NCI-H524 (cell line): ENCODE measurements at regions not wholly inside any gene's neighbourhood (a gene's known extent, or its start where the extent isn't known, plus 50 kb on each side); places are given as distances from the start of the nearest gene placed in this dataset.

Experiments used
- DNase-seq, 2 experiments: peaks; one replicate each; lab custom pipeline; 2025; lab: John Stamatoyannopoulos, UW

DNA sequence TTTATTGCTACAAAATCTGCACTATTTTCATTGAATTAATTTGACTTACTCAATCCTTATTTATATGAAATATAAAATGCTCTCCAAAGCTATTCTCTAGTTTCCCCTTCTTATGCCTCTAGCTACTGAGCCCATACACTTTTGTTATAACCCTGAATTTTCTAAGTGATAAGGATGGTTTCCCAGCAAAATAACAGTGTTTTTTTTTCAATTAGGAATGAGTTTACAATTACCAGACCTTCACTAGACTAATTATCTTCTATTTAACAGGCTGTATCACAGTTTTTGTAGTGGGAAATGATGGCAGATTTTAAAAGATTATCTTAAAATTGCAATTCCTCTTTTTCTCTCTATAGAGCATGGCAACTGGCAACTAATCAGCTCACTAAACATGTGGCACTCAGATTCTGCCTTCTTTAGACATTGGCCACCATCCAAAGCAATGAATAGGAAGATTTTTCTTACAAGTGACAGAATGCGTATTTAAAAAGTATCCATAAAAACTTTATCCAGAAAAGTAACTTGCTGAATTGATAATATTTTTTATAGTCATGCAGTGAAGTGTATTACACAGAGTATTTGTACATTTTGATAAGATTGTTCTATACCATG lies 585.7 kb upstream of the ZNF608 start:
- peak in 1 of 2 experiments; percentile 30 for DNase-seq

GRCh38 chr5:125333416-125333815 lies 587.0 kb upstream of the ZNF608 start:
- DNase-seq: no peak

GRCh38 chr5:125336401-125336800 lies 590.0 kb upstream of the ZNF608 start:
- DNase-seq: no peak

GRCh38 chr5:125337294-125337693 lies 590.9 kb upstream of the ZNF608 start:
- no peak for DNase-seq

GRCh38 chr5:125338440-125339174 lies 592.2 kb upstream of the ZNF608 start:
- DNase-seq: no peak

DNA sequence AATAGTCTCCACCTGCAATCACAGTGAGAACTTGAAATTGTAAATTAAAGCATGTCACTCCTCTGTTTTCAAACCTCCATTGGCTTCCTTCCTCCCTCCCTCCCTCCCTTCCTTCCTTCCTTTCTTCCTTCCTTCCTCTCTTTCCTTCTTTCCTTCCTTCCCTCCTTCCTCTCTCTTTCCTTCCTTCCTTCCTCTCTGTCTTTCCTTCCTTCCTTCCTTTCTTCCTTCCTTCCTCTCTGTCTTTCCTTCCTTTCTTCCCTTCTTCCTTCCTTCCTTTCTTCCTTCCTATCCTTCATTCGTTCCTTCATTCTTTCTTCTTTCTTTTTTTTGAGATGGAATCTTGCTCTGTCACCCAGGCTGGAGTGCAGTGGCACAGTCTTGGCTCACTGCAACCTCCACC lies 595.0 kb upstream of the ZNF608 start:
- no peak for DNase-seq

- no peak for DNase-seq
Observed at GRCh38 chr5:125343015-125343414, 596.6 kb upstream of the ZNF608 start.

DNA sequence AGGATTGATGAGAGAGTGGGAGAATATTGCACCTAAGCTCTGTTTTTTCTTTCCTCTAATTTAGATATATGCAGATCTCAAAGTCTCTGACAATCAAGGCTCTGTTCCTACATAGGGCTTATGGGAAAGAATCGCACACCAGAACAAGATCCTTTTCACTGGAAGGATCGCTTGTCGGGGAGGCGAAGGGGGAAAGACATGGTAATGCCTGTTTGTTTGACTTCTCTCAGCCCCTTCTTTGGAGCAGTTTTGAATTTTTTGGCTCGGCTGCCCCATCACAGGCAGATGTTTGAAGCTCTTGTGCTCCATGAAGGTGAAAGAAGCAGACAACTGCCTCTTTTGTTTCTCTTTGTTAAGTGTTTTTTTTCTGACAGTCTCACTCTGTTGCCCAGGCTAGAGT lies 599.9 kb upstream of the ZNF608 start:
- DNase-seq: no peak

- no peak for DNase-seq
Observed at GRCh38 chr5:125348221-125348692, 601.8 kb upstream of the ZNF608 start.

- no peak for DNase-seq
Observed at GRCh38 chr5:125348936-125349831, 602.7 kb upstream of the ZNF608 start.

- DNase-seq: no peak
Observed at GRCh38 chr5:125357660-125358059, 611.2 kb upstream of the ZNF608 start.

DNA sequence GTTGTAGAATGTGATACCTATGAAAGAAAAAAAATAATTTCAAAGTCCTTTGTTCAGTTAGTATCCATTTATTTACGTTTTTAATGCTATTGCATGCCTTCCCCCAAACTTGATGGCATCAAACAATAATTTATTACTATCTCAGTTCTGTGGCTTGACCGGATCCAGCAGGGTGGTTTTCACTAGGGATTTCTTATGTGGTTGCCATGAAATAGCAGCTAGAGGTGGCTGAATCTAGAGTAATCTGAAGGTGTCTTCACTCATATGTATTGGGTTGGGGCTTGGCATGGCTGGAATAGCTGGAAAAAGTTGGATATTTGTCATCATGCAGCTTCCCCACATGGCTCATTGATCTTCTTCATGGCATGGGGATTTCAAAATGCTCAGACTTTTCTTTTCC lies 619.3 kb upstream of the ZNF608 start:
- no peak for DNase-seq

GRCh38 chr5:125367702-125368101 lies 621.3 kb upstream of the ZNF608 start:
- DNase-seq: no peak

- no peak for DNase-seq
Observed at GRCh38 chr5:125370461-125371205, 624.2 kb upstream of the ZNF608 start.

- DNase-seq: peak; percentile 91 to 92
Observed at GRCh38 chr5:125372694-125373631, 626.5 kb upstream of the ZNF608 start.

DNA sequence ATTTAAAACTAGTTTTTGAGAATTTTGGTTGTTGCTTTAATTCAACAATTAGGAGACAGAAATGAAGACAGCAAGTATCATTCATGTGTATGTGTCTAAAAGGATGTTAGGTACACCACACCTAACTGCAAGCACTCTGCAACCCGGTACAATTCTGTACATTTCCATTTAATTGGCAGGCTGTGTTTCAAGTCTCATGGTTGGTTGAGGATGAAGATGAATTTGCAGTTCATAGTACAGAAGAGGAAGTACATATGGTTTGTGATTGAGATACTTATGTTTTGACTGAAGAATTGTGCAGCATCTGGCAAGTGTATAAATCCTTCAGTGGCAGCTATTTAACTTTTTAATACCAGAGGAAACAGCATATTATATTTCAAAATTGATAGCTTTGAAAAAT lies 628.7 kb upstream of the ZNF608 start:
- DNase-seq: peak; percentile 76 to 91

- peak; percentile 6 to 11 for DNase-seq
Observed at GRCh38 chr5:125376059-125376641, 629.7 kb upstream of the ZNF608 start.

GRCh38 chr5:125377141-125377540 lies 630.7 kb upstream of the ZNF608 start:
- no peak for DNase-seq

DNA sequence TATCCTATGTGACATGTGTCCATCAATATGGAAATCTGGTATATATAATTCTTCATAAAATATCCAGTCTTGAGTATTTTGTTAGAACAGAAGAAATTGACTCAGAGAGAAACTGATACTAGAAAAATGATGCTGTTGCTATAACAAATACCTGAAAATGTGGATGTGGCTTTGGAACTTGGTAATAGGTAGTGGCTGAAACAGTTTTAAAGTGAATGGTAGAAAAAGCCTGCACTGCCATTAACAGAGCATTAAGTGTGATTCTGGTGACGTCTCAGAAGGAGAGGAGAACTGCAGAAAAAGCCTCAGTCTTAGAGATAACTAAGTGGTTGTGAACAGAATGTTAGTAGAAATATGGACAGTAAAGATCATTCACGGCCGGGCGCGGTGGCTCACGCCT lies 634.9 kb upstream of the ZNF608 start:
- DNase-seq: no peak

- no peak for DNase-seq
Observed at GRCh38 chr5:125384071-125384470, 637.6 kb upstream of the ZNF608 start.
